NCI-H1930 (cell line): ENCODE measurements at regions not wholly inside any gene's neighbourhood (a gene's known extent, or its start where the extent isn't known, plus 50 kb on each side); places are given as distances from the start of the nearest gene placed in this dataset.

Source experiments
- DNase-seq, 2 experiments: peaks; one replicate each; lab custom pipeline; 2025; lab: John Stamatoyannopoulos, UW

- no peak for DNase-seq
Measured at GRCh38 chr1:22376546-22376945, 75.1 kb upstream of the ZBTB40 start.

DNA sequence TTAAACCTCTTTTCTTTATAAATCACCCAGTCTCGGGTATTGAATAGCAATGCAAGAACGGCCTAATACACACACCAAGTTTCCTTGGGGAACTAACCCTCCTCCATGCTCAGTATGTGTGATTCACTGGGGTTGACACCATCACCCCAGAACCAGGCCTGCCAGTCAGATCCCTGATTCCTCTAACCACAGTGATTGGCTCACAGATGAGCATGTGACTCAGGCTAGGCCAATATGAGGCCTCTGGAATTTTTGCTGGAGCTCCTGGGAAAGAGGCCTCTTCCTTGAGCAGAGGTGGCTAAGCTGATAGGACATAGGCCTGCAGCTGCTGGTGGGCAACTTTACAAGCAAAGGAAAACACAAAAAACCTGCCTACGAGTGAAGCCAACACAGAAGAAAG lies 74.7 kb upstream of the ZBTB40 start:
- no peak for DNase-seq

DNA sequence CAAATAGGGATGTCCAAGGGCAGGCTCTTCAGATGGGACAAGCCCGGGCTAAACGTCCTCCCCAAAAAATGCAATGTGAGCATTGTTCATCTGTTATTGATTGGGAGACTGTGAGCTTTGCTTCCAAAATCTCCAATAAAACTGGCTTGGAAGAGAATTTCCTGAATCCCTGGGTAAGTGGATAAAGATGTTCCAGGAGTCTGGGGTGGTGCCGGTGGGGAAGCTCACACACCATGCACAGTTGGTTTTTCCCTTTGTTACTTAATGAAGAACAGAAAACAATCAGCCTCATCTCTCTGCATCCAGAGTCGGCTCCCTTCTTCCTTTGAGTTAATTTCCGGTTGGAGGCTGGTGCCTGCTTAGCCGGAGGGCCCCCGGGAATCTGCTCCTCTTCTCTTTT lies 72.1 kb upstream of the ZBTB40 start:
- no peak for DNase-seq

DNA sequence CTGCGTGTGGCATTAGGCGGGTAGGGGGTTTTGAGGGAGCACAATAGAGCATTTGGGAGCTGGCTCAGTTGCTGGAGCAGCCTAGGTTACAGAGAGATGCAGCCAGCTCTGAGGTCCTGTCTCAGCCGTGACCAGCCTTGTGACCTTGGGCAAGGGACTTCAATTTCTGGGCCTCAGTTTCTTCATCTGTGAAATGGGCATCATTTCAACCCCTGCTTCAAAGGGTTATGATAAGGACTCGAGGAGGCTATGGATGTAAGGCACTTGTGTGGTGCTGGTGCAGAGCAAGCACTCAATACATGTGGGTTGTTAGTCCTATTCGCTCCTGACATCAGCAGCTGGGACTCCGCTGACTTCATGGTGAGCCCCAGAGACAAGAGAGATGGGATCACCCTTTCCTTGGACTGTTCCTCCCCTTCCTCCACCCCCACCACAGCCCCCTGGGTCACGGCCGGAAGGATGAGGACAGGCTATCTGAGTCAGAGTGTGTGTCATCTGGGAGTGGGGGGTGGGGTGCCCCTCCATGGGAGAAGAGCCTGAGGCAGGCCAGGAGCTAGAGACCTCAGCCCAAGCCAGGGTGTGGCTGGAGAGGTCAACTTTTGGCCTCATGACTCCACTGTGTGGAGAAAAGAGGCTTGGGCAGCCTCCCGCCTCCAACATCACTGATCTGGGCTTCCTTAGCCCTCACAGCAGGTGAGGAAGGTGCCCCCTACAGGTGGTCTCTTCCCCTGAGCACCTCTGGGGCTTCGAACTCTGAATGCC lies 71.4 kb upstream of the ZBTB40 start:
- DNase-seq = no peak

DNA sequence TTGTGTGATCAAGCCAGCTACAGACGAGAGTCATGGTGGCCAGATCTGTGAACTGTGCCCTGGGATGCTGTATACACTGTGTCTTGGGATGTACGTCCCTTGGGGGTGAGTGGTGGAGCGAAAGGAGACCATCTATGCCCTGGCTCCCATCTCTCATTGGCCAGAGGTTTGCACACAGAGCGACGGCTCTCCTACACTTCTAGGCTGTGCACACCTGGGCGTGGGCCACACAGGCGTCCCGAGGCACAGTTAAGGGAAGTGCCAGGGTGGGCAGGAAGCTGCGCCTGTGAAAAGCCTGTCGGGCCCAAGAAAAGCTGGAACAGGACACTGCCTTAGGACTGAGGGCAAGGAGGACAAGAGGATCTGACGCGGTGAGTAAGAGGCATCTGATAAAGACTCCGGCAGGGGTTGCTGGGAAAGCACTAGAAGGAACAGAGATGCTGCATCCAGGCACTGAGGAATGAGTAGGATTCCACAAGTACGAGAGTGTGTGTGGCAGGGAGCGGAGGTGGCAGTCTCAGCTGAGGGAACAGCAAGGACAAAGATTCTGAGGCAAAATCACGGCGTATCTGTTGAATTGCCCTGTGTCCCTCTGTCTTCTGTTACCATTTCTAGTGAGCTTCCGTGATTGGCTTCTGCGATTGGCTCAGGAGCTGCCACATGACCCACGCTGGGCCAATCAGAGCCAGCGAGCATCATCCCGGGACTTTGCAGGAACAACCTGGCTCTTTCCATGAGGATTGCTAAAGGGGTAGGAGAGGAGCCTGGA lies 67.9 kb upstream of the ZBTB40 start:
- peak; percentile 18 to 22 for DNase-seq

DNA sequence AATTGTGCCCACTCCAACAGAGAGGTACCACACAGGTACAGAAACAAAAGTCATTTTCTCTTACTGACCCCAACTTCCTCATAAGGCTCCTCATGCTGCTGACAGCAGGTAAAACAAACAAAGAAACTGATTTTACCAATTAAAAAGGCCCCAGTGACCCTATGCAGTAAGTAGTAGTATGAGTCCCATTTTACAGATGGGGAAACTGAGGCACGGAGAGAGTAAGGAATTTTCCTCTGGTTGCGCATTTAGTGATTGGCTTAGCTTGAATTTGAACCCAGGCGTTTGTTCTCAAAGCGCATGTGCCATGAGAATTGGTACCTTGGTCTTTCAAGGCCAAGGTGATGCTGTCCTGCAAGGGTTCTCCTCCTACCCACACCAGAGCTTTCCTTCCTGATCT lies 66.1 kb upstream of the ZBTB40 start:
- DNase-seq = no peak

DNA sequence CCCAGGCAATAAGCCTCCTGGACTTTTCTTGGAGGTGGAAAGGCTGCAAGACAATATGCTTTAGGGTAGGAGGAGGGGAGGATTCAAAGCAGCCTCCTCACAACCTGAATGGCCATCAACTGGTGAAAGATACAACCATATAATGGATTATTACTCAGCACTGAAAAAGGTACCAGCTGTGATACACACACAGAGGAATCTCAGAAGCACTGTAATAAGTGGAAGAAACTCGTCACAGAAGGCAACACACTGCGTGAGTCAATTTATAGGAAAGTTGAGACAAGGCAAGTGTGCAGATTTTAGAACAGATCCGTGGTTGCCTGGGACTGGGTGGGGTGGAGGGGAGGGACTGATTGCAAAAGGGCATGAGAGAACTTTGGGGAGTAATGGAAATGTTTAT lies 64.9 kb upstream of the ZBTB40 start:
- DNase-seq = no peak

- DNase-seq = no peak
Measured at GRCh38 chr1:22387919-22388580, 63.6 kb upstream of the ZBTB40 start.

- no peak for DNase-seq
Measured at GRCh38 chr1:22388671-22389450, 62.8 kb upstream of the ZBTB40 start.

DNA sequence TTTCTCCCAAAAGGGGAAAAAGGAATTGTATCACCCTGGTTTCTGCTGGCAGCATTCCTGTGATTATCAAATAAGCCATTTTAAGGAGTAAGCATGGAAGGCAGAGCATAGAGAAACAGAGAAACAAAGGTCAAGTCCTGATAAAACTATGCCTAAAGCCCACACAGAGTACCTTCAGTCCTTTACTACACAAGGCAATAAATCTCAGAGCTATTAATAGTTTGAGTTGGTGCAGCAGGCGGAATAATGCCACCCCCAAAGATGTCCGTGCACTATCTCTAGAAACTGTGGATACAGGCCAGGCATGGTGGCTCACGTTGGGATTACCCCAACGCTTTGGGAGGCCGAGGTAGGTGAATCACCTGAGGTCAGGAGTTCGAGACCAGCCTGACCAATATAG lies 58.1 kb upstream of the ZBTB40 start:
- no peak for DNase-seq

GRCh38 chr1:22398656-22399420 lies 52.8 kb upstream of the ZBTB40 start:
- DNase-seq = no peak

DNA sequence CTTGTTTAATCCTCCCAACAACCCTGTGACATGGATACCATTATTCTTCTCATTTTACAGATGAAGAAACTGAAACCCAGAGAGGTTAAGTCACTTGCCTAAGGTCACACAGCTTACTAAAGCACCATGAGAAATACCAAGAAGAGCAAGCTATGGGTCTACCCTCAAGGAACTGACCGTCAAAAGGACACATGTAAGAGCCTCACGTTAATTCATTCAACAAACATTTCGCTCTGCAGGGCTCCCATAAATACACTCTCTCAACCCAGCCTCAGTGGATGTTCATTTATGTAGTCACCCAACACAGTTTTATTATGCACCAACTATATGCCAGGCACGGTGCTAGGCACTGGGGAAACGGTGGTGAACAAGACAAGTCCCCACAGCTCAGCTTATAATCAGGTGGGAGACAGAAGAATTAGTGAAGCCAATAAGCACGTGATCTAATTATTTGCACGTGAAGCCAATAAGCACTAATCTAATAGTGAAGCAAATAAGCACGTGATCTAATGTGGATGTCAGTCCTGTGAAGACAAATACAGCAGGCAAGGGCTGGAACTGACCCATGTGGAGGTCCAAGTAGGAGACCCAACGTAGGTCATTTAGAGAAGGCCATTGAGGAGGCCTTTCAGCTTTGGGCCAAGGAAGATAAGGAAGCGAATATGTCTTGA lies 52.1 kb upstream of the ZBTB40 start:
- DNase-seq = no peak
